ENCODE measurements at regions not wholly inside any gene's neighbourhood (a gene's known extent, or its start where the extent isn't known, plus 50 kb on each side); places are given as distances from the start of the nearest gene placed in this dataset.
"Not testable (repeated sequence)": the region's sequence is repeated elsewhere in the genome, so short reads cannot be mapped to it uniquely, and the experiment has no call there.

DNA sequence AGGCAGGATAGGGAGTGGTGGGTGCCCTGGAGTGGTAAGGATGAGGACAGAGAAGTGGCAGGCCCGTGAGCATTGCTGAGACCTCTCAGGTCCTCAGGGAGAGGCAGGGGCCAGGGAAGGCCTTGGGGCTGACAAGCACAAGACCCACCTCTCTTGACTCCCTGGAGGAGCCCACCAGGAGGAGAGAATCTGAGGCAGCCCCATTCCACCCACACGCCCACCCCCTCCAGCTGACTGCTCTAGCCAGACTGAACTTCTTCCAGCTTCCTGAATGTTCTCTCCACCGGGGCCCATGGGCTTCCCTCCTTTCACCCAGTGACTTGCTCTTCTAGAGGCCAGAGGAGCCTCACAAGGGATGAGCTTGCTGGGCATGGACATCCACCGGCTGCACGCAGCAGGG lies 1403.0 kb downstream of the BRD1 start:
- DNase-seq (ENCODE audit: low read depth) = no peak

DNA sequence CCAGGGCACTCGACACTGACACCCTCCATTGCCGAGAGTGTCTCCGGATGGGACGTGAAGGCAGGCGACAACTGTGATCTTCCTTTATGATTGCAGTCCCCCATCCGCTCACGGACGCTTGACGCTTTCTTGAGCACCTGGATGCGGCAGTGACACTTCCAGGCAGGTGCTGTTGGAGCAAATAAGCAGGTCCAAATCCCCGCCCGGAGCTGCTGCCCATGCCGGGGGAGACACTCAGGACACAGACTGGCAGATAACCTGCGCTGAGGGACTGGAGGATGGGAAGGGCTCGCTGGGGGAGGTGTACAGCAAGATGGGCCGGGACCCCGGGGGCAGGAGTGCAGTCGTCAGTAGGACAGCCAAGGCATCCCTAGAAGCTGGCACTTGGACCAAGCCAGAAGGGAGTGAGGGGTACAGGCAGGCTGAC lies 1403.5 kb downstream of the BRD1 start:
- no peak for DNase-seq (ENCODE audit: low read depth)

DNA sequence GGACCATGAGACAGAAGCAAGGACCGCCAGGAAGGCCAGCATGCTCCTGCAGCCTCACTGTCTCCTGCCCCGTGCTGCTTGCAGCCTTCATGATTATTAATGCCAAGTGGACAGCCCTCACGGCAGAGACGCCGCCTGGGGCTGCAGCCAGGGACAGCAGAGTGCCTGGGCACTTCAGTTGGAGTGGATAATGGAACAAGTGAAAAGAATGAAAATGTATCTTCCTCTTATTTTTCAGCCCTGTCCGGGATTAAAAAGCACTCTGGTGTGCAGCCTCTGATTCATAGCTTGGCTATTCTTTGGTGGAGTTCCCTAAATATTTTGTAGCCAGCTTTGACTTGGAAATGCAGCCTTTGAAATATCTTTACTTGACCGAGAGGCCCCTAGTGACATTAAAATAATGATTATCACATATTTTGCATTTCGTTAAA lies 1404.2 kb downstream of the BRD1 start:
- peak; percentile 77 for DNase-seq (ENCODE audit: low read depth)

DNA sequence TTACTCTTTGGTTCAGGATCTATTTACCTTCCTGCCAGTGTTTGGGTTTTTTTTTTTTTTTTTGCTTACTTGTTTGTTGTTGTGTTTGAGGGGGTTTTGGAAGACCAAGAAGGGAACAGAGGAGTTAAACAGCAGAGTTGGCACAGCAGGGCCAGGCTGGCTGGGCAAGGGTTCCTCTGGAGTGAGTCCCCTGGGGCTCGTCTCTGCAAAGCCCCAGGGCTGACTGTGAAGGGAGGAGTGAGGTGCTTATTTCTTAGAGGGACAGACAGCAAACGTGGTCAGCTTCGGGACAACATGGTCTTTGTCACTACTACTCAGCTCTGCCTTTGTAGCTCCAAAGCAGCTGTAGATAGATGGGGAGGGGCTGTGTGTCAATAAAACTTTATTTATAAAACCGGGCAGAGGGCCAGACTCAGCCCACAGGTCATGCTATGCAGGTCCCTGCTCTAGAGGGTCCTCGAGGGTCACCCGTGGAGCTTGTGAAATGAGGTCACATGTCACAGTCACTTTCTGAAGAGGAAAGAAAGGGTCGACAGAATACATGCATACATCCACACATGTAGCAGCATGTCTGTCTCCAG lies 1404.7 kb downstream of the BRD1 start:
- DNase-seq (ENCODE audit: low read depth) = no peak

DNA sequence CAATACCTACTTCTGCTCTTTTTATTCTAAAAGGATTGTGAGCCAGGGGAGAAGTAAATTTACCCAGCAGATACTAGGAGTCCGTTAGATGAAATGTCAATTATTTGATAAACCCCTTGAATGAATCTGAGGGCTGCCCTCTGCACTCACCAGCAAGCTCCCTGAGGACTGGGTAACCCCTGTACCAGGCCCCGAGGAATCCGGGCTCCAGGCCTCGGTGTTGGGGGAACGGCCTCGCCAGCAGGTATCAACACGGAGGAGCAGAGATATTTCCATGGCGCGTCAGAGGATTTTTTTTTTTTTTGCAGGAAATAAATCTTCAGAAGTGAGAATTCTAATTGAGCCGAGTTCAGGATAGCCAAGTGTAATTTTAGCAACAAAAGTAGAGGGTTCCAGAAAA lies 1408.8 kb downstream of the BRD1 start:
- no peak for DNase-seq (ENCODE audit: low read depth)

DNA sequence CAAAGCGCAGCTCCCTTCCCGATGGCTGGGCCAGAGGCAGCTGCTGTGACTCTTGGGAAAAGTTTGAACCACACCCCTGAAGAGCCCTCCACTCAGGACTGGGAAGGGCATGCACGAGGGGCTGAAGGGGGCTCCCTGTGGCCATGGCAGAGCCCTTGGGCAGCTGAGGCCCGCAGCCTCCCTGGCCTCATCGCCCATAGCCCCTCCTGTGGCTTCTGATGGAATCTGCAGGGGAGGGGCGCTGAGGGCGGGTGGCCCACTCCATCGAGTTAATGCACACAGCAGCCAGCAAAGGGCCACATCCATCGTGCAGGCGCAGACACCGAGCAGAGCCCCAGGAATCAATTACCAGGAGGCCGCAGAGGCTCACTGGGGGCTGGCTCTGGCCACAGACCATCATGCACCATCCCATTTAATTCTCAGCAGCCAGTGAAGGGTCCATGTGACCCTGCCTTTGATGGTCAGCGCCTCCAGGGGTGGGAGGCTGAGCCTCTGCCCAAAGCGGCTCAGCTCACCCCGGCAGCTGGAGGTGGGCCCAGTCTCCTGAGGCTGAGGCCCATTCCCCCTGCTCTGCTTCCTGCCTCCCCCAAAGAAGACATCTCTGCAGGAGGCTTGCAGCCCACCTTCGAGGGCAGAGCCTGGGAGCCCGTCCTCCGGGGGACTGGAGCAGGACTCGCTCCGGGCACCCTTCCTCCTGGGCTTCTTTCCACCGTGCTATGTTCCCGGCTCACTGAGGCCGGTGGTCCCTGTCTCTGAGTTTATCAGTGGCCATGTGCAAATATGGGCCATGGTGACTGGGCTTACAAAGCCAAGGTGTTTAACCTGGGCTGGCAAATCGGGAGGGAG lies 1410.2 kb downstream of the BRD1 start:
- no peak for DNase-seq (ENCODE audit: low read depth)

- no peak for DNase-seq (ENCODE audit: low read depth)
These were observed 1411.1 kb downstream of the BRD1 start for GRCh38 chr22:48416396-48417224.

- DNase-seq (ENCODE audit: low read depth) = no peak
These were observed 1412.2 kb downstream of the BRD1 start for GRCh38 chr22:48415520-48415919.

DNA sequence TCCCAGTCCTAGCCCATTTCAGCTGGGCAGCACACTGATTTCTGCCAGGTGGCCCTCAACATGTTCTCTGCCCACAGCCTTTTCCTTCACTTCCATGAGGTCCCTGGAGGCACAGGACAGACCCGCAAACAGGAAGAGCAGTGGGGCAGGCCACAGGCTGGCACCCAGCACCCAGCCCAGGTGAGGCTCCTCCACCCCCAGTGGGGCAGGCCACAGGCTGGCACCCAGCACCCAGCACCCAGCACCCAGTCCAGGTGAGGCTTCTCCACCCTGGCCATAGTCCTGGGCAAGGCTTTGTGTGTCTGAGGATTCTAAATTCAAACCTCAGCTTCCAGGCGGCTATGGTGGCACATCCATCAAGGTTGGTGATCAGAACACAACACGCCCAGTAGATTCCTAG lies 1413.0 kb downstream of the BRD1 start:
- no peak for DNase-seq (ENCODE audit: low read depth)

DNA sequence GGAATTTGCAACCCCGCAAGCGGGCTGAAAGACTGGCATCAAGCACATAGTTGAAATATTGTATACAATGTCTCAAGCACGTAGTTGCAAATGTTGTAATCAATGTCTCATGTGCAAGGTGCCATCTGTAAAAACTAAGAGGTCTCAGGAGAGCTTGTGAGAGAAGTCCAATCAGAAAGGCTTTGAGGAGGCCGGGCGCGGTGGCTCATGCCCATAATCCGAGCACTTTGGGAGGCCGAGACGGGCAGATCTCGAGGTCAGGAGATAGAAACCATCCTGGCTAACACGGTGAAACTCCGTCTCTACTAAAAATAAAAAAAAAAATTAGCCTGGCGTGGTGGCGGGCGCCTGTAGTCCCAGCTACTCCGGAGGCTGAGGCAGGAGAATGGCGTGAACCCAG lies 1414.7 kb downstream of the BRD1 start:
- not testable (repeated sequence) for DNase-seq (ENCODE audit: low read depth)

DNA sequence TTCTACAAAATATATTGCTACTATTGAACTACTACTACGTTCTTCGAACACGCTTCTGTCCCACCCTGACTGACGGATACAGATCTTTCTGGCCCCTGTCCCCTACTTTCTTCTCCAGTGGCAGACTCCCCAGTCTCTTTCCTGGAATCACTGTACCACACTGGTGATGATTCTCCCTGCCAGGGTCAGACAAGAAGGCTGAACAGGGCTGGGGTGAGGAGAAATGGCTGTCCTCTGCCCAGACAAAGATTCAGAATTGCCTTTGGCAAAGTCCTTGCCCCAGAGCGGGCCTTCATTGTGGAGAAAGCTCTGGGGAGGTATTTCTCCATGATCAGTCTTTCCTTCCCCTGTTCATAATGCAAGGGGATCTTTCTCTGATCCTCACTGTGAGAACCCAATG lies 1417.1 kb downstream of the BRD1 start:
- DNase-seq (ENCODE audit: low read depth) = no peak

DNA sequence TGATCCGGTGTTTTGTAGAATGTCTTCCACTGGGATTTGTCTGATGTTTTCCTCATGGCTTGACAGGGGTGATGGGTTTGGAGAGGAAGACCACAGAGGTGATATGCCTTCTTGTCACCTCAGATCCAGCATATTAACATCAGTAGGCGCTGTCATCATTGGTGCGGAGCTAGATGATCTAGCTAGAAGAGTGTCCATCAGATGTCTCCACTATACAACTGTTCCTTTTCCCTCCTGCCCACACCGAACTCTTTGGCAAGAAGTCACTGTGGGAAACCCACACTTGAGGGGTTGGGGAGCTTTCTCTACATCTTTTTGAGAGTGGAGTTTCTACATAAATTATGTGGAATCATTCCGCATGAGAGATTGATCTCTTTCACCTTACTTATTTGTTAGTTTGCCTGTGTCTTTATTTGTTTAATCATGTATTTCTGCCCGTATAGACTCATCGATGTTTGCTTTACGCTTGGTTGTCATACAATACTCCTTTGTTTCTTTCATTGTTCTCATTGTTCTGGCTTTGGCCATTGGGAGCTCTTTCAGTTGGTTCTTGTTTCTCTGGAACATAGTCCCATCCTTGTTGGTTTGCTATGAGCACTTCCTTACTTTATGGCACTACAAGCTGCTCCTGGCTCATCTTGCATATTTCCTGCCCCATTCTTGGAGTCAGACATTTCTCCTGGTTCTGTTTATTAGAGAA lies 1420.3 kb downstream of the BRD1 start:
- DNase-seq (ENCODE audit: low read depth) = no peak

GRCh38 chr22:48406161-48406560 lies 1421.5 kb downstream of the BRD1 start:
- DNase-seq (ENCODE audit: low read depth) = no peak

DNA sequence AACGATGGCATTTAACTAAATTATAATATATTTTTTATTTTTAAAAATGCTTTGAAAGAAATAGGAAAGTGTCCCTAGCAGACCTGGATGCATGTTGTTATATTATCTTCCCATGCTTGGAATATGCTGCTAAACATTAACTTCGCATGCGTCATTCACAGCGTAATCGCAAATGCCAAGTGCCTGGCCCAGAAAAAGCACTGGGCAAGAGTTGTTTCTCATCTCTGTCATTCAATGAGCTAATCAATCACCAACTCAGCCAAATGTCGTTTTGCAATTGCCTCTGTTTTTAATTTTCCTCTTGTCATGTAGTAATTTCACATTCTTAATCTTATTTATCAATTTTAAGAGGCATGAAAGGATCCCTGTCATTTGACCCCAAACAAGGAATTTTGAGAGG lies 1421.9 kb downstream of the BRD1 start:
- DNase-seq (ENCODE audit: low read depth) = peak; percentile 18

DNA sequence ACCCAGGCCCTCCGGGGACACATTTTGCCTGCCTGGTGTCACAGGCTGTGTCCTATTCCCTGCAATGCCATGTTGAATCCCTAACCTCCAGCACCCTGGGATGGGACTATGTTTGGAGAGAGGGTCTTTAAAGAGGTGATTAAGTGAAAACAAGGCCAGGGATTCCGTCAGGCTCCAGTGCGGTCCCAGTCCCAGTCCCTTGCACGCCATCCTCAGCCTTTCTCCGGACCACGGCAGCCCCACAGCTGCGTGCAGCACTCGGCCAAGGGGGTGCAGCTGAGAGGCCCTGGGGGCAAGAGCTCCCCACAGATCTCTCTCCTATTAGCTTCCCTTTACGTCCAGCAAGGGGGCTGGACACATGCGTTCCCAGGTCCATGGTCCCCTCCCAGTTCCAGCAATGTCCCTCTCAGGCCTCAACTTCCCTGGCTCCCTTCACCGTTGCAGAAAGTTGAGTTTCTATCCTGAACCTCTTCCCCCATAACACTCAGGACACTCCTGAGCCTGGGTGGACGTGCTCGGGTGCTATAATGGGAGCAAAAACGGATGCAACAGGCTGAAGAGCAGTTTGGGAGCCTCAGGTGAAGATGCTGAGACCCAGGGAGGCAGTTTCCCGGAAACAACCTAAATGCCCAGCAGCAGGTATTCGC lies 1422.7 kb downstream of the BRD1 start:
- no peak for DNase-seq (ENCODE audit: low read depth)

- no peak for DNase-seq (ENCODE audit: low read depth)
These were observed 1423.9 kb downstream of the BRD1 start for GRCh38 chr22:48403521-48404403.

DNA sequence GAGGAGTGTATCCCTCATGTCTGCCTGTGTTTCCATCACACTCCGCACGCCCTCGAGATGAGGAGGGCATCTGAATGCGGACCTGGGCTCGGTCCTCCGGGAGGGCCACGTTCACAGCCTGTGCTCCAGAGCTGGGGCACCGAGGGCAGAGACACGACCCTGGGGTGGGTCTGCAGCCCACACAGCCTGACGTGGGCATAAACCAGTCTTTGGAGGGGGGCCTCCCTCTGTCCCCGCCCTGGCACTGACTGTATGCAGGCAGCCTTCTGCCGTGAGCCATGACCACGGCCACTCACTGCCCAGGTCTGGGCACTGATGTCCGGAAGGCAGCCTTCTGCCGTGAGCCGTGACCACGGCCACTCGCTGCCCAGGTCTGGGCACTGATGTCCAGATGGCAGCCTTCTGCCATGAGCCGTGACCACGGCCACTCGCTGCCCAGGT lies 1425.1 kb downstream of the BRD1 start:
- no peak for DNase-seq (ENCODE audit: low read depth)

- DNase-seq (ENCODE audit: low read depth) = not testable (repeated sequence)
These were observed 1426.2 kb downstream of the BRD1 start for GRCh38 chr22:48401523-48401922.

DNA sequence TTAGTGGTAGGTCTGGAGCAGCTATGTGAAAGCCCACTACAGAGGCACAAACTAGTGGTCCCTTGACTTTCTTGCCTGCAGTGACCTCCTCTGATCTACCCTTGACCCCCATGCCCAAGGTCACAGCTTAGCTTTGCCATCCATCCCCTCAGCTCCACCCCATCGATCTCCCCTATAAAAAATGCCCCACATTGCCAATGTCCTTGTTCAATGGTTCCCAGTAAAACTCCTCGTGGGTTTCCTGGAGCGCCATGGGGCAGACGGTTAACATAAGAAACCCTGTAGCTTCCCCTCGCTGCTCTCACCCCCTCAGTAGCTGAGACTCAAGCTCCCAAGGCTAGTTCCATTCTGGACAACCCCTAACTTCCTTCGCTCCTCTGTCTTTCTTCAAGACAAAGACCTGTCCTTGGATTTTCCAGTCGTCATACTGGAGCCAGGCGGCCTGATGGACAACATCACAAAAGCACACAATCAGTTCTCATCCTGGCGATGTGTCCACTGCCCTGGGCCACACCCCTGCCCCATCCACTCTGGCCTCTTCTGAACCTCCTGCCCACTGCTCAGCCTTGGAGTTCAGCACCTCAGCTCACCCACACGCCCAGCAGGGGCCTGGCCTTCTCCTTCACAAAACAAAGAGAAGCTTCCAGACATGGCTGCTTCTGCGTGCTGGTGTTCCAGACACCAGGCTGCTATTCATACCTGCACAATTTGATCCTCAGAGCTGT lies 1429.3 kb downstream of the BRD1 start:
- no peak for DNase-seq (ENCODE audit: low read depth)

All from GM04503 (cell line).